ENCODE measurements at regions not wholly inside any gene's neighbourhood (a gene's known extent, or its start where the extent isn't known, plus 50 kb on each side); places are given as distances from the start of the nearest gene placed in this dataset.

DNA sequence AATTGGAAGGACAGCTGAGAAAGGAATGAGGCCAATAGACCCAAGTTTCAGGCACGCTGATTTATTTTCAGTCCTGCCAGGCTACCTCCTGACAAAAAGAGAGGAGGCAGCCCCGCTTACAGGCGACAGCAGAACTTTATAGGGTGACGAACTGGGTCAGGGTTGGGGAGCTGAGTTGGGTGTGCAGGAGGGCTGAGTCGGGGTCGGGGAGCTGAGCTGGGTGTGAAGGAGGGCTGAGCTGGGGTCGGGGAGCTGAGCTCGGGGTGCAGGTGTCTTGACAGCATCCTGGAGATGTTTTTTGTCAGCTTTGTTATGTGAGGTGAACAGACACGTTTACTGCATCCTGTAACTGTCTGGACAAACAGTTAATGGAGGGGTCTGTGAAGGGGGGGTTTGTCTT, 342.2 kb downstream of the ADCYAP1 start:
- TF ChIP-seq, protein P1, sequence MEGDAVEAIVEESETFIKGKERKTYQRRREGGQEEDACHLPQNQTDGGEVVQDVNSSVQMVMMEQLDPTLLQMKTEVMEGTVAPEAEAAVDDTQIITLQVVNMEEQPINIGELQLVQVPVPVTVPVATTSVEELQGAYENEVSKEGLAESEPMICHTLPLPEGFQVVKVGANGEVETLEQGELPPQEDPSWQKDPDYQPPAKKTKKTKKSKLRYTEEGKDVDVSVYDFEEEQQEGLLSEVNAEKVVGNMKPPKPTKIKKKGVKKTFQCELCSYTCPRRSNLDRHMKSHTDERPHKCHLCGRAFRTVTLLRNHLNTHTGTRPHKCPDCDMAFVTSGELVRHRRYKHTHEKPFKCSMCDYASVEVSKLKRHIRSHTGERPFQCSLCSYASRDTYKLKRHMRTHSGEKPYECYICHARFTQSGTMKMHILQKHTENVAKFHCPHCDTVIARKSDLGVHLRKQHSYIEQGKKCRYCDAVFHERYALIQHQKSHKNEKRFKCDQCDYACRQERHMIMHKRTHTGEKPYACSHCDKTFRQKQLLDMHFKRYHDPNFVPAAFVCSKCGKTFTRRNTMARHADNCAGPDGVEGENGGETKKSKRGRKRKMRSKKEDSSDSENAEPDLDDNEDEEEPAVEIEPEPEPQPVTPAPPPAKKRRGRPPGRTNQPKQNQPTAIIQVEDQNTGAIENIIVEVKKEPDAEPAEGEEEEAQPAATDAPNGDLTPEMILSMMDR (IDR thresholded peaks at IDR 0.05; ENCODE audit: insufficient read depth, low read length), result no peak
- TF ChIP-seq POLR2AphosphoS5 (IDR thresholded peaks at IDR 0.05; ENCODE audit: low read depth), result no peak

Measured in HL-60 (cell line).